GM23248 (cell line): ENCODE measurements at regions not wholly inside any gene's neighbourhood (a gene's known extent, or its start where the extent isn't known, plus 50 kb on each side); places are given as distances from the start of the nearest gene placed in this dataset.
"Not testable (repeated sequence)": the region's sequence is repeated elsewhere in the genome, so short reads cannot be mapped to it uniquely, and the experiment has no call there.

Experiments used
- DNase-seq: peaks from one replicate; pipeline ENCODE4 v3.0.0-alpha.2; 2015
- H2AFZ ChIP-seq: fragments of 200-600 bp; sonication (generic); 2 replicates; pipeline ENCODE4 v1.6.1; 2016; ENCODE audit warnings: antibody characterized with exemption
- H3F3A ChIP-seq: fragments of 200-600 bp; sonication (generic); 2 replicates; pipeline ENCODE4 v1.6.1; 2016; ENCODE audit warnings: mild to moderate bottlenecking, antibody characterized with exemption, mixed run types; ENCODE audit not compliant: insufficient read depth
- H3K27ac ChIP-seq: fragments of 200-600 bp; sonication (generic); 2 replicates; pipeline ENCODE4 v1.5.1; 2016; ENCODE audit warnings: mild to moderate bottlenecking
- H3K27me3 ChIP-seq: fragments of 200-600 bp; sonication (generic); replicated peaks from 2 replicates; pipeline ENCODE4 v1.6.1; 2016; ENCODE audit warnings: mild to moderate bottlenecking; ENCODE audit not compliant: insufficient read depth
- H3K36me3 ChIP-seq: fragments of 200-600 bp; sonication (generic); 2 replicates; pipeline ENCODE4 v1.6.1; 2016; ENCODE audit warnings: low read depth, mild to moderate bottlenecking
- H3K4me1 ChIP-seq: fragments of 200-600 bp; sonication (generic); 2 replicates; pipeline ENCODE4 v1.6.1; 2016; ENCODE audit warnings: mild to moderate bottlenecking; ENCODE audit not compliant: insufficient read depth
- H3K4me2 ChIP-seq: fragments of 200-600 bp; sonication (generic); one replicate; pipeline ENCODE4 v1.6.1; 2016; ENCODE audit warnings: mild to moderate bottlenecking; ENCODE audit not compliant: unreplicated experiment
- H3K4me3 ChIP-seq: fragments of 200-600 bp; sonication (generic); 2 replicates; pipeline ENCODE4 v1.5.1; 2016; ENCODE audit warnings: mild to moderate bottlenecking
- H3K79me2 ChIP-seq: fragments of 200-600 bp; sonication (generic); 2 replicates; pipeline ENCODE4 v1.6.1; 2016; ENCODE audit warnings: mild to moderate bottlenecking; ENCODE audit not compliant: insufficient read depth
- H3K9ac ChIP-seq: fragments of 200-600 bp; sonication (generic); 2 replicates; pipeline ENCODE4 v1.6.1; 2016; ENCODE audit warnings: mild to moderate bottlenecking
- H3K9me2 ChIP-seq: fragments of 200-600 bp; sonication (generic); 2 replicates; pipeline ENCODE4 v1.6.1; 2016; ENCODE audit warnings: mixed run types, mild to moderate bottlenecking, moderate library complexity; ENCODE audit not compliant: insufficient read depth
- H3K9me3 ChIP-seq: fragments of 200-600 bp; sonication (generic); one replicate; pipeline ENCODE4 v1.6.1; 2017; ENCODE audit warnings: low read depth
- H4K20me1 ChIP-seq: fragments of 200-600 bp; sonication (generic); 2 replicates; pipeline ENCODE4 v1.6.0; 2016; ENCODE audit not compliant: insufficient read depth
- EZH2 ChIP-seq: fragments of 200-600 bp; sonication (generic); IDR thresholded peaks from 2 replicates; pipeline ENCODE4 v1.6.1; 2018; ENCODE audit warnings: antibody characterized with exemption, mild to moderate bottlenecking; ENCODE audit not compliant: insufficient read depth, poor library complexity, severe bottlenecking
- EZH2phosphoT487 ChIP-seq: fragments of 200-600 bp; sonication (generic); IDR thresholded peaks from 2 replicates; pipeline ENCODE4 v1.6.1; 2018; ENCODE audit warnings: antibody characterized with exemption, moderate library complexity, mild to moderate bottlenecking, low read depth; ENCODE audit not compliant: insufficient read depth
- WGBS, 2 experiments: methylation state at CpG; one replicate each; pipeline ENCODE4 v1.1.6; 2015 to 2017; ENCODE audit warnings: low lambda C conversion rate in 2 of 2, low coverage in 1 of 2; ENCODE audit errors: missing lambda C conversion rate in 2 of 2; 5-methylcytosine and 5-hydroxymethylcytosine counted together
- in situ Hi-C: fragments of 300-500 bp; cut with MboI; formaldehyde crosslinking; loops from 2 replicates; pipeline ENCODE4 v1.15.0; 2020

- Histone ChIP-seq H4K20me1 (no peaks in the 10 kb centered on the region), H3K9me2 (no peaks in the 10 kb centered on the region), H3K4me1 (0 out of 2 replicates have a peak, but pooled peaks cover 4% of the 10 kb centered on the region), H3F3A (peaks cover 9% of the 10 kb centered on the region), H3K79me2 (no peaks in the 10 kb centered on the region), H3K9ac (no peak overlapping the region), H3K9me3 (no peaks in the 10 kb centered on the region), H3K4me2 (no peak overlapping the region), H3K27me3 (peaks cover 57% of the 10 kb centered on the region), H3K36me3 (no peaks in the 10 kb centered on the region), H3K4me3 (no peak overlapping the region), H2AFZ (no peak overlapping the region), H3K27ac (no peak overlapping the region)
- TF ChIP-seq EZH2phosphoT487 (no peak), EZH2 (no peak)
- WGBS, 2 experiments: 86 to 87% methylated on average over 3 of the region's 3 CpGs
- DNase-seq: no peak
- in situ Hi-C loops: no loop called here
These were observed 83.2 kb upstream of the ATL2 start for GRCh38 chr2:38460313-38460712.

DNA sequence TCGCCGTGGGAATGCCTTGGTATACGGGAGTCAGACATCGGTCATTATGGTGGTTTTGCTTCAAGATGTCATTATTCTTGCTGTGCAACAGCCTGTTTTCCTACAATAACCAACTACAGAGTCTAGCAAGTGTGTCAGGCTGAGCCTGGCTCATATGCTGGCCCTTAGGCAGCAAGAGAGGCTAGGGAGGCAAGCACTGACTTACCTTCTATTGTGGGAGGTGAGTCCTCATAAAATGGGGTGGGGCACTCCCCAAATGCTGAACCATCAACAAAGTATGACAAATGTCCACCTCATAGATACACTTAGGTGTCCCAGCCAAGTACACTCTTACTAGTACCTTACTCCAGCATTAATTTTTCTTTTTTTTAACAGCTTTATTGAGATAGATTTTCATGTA, 77.0 kb upstream of the ATL2 start:
- no peak for TF ChIP-seq EZH2
- no peak for TF ChIP-seq EZH2phosphoT487
- Histone ChIP-seq H3K9me3 (no peaks in the 10 kb centered on the region), H2AFZ (no peak overlapping the region), H3K4me1 (no peaks in the 10 kb centered on the region), H3K79me2 (no peaks in the 10 kb centered on the region), H3K4me2 (no peak overlapping the region), H3K9ac (no peak overlapping the region), H3K4me3 (no peak overlapping the region), H3K27me3 (peaks cover 71% of the 10 kb centered on the region), H3K9me2 (no peaks in the 10 kb centered on the region), H3F3A (no peaks in the 10 kb centered on the region), H4K20me1 (no peaks in the 10 kb centered on the region), H3K27ac (no peak overlapping the region), H3K36me3 (no peaks in the 10 kb centered on the region)
- DNase-seq: no peak
- 65 to 68% methylated on average over 4 of the region's 4 CpGs for WGBS, 2 experiments
- in situ Hi-C loops: no loop called here

- H3K9ac ChIP-seq, H3K36me3 ChIP-seq, DNase-seq, H4K20me1 ChIP-seq, H3K4me3 ChIP-seq, H3K4me1 ChIP-seq, H3K9me3 ChIP-seq, H3F3A ChIP-seq, in situ Hi-C loops, H3K9me2 ChIP-seq, H3K79me2 ChIP-seq, H2AFZ ChIP-seq, H3K27ac ChIP-seq, H3K4me2 ChIP-seq: not testable (repeated sequence)
- 48 to 49% methylated on average over 5 of the region's 5 CpGs for WGBS, 2 experiments
- H3K27me3 ChIP-seq: peaks cover 69% of the 10 kb centered on the region
These were observed 74.7 kb upstream of the ATL2 start for GRCh38 chr2:38451778-38452177.

GRCh38 chr2:38450509-38450908, 73.4 kb upstream of the ATL2 start:
- H3K4me1 ChIP-seq: no peaks in the 10 kb centered on the region
- in situ Hi-C loops: no loop called here
- H3K9me2 ChIP-seq: no peaks in the 10 kb centered on the region
- TF ChIP-seq EZH2: no peak
- TF ChIP-seq EZH2phosphoT487: no peak
- no peaks in the 10 kb centered on the region for H4K20me1 ChIP-seq
- 67 to 89% methylated on average over 2 of the region's 2 CpGs for WGBS, 2 experiments
- no peaks in the 10 kb centered on the region for H3K79me2 ChIP-seq
- H3K4me2 ChIP-seq: no peak overlapping the region
- no peaks in the 10 kb centered on the region for H3K9me3 ChIP-seq
- H3K4me3 ChIP-seq: no peak overlapping the region
- no peak overlapping the region for H2AFZ ChIP-seq
- no peak overlapping the region for H3K27ac ChIP-seq
- no peaks in the 10 kb centered on the region for H3K36me3 ChIP-seq
- peaks cover 71% of the 10 kb centered on the region for H3K27me3 ChIP-seq
- no peak for DNase-seq
- H3F3A ChIP-seq: no peaks in the 10 kb centered on the region
- no peak overlapping the region for H3K9ac ChIP-seq

DNA sequence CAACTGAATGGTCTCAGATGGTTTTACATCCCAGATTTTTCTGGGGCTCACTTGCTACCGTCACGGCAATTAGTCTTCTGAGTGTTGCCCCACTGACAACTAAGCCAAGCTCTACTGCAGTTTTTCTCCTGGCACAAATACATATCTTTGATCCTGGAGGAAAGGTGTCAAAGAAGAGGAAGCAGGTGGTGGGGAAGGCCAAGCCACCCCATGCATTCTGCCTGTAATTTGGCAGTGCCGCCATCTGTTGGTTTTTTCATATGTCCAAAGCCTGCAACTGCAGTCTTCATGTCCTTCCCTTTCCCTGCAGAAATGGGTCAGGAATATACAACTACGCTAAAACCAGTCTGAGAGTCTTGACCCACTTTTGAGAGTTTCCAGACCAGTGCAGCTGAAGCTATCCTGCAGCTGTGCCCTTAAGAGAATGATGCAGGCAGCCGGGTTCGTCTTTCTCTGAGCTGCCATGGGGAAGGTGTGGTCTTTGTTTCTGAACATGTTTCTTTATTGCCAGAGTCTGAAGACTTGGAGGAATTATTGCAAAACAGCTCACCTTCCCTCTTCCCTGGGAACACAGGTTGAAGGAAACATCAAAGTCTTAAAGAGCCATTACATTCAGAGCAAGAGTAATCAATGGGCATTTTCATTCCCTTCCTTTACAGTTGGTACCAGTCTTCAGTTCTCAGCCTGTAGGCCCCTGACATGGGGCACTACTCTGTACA, 71.8 kb upstream of the ATL2 start:
- Histone ChIP-seq H3K4me3 (no peak overlapping the region), H3K9ac (no peak overlapping the region), H3K27ac (no peak overlapping the region), H3K36me3 (no peaks in the 10 kb centered on the region), H3K79me2 (no peaks in the 10 kb centered on the region), H3K9me3 (no peaks in the 10 kb centered on the region), H3K4me1 (no peaks in the 10 kb centered on the region), H3K9me2 (no peaks in the 10 kb centered on the region), H3K27me3 (peaks cover 65% of the 10 kb centered on the region), H3F3A (no peaks in the 10 kb centered on the region), H4K20me1 (no peaks in the 10 kb centered on the region), H3K4me2 (no peak overlapping the region), H2AFZ (no peak overlapping the region)
- in situ Hi-C loops: no loop called here
- no peak for TF ChIP-seq EZH2
- no peak for TF ChIP-seq EZH2phosphoT487
- DNase-seq: no peak
- WGBS, 2 experiments: 75 to 79% methylated on average over 6 of the region's 6 CpGs
